IMR-90 (cell line): ENCODE measurements at regions not wholly inside any gene's neighbourhood (a gene's known extent, or its start where the extent isn't known, plus 50 kb on each side); places are given as distances from the start of the nearest gene placed in this dataset.
"Not testable (repeated sequence)": the region's sequence is repeated elsewhere in the genome, so short reads cannot be mapped to it uniquely, and the experiment has no call there.

ENCODE experiments used
- ATAC-seq: fragments of 200-7000 bp; cut with Tn5 transposase; 2 replicates; pipeline ENCODE4 v1.9.1; 2020; ENCODE audit warnings: low read depth, mild to moderate bottlenecking, moderate library complexity
- BruUV-seq: library from RNA; stranded (reverse); fragments of 400-500 nt; replicated peaks from 2 replicates; lab custom pipeline; 2021; lab: Mats Ljungman, UMichigan
- CTCF ChIA-PET: fragments of 300-600 bp; formaldehyde crosslinking; extraction: SDS; loops from one replicate; lab custom pipeline; 2021; ENCODE audit warnings: antibody characterized with exemption; lab: Yijun Ruan, JAX
- POLR2A ChIA-PET: fragments of 300-600 bp; sonication (Branson Sonifier 250); formaldehyde crosslinking; loops from one replicate; lab custom pipeline; 2022; ENCODE audit warnings: antibody characterized with exemption; ENCODE audit not compliant: unreplicated experiment; lab: Charles Lee
- DNase-seq: peaks from one replicate; pipeline ENCODE4 v3.0.0; 2013
- H2AFZ ChIP-seq: replicated peaks from 2 replicates; pipeline ENCODE3; 2013; ENCODE audit warnings: low read length, mild to moderate bottlenecking; ENCODE audit not compliant: poor library complexity
- H2AK5ac ChIP-seq: 2 replicates; pipeline ENCODE4 v1.6.1; 2013; ENCODE audit warnings: low read depth, low read length, inconsistent platforms
- H2AK9ac ChIP-seq: replicated peaks from 2 replicates; pipeline ENCODE3; 2013; ENCODE audit warnings: mild to moderate bottlenecking, low read depth, low read length, moderate library complexity; ENCODE audit not compliant: poor library complexity
- H2BK120ac ChIP-seq: 2 replicates; pipeline ENCODE4 v1.6.1; 2013; ENCODE audit warnings: low read depth, low read length, inconsistent platforms
- H2BK15ac ChIP-seq: 3 replicates; pipeline ENCODE4 v1.6.1; 2013; ENCODE audit warnings: low read depth, low read length, inconsistent platforms
- H2BK20ac ChIP-seq: 2 replicates; pipeline ENCODE4 v1.6.1; 2013; ENCODE audit warnings: low read depth, mild to moderate bottlenecking, inconsistent platforms, low read length, moderate library complexity
- H2BK5ac ChIP-seq: 2 replicates; pipeline ENCODE4 v1.6.1; 2013; ENCODE audit warnings: mild to moderate bottlenecking, low read depth, low read length, inconsistent platforms; ENCODE audit not compliant: poor library complexity, severe bottlenecking
- H3K14ac ChIP-seq: replicated peaks from 2 replicates; pipeline ENCODE4 v1.6.1; 2013; ENCODE audit warnings: low read depth, low read length, inconsistent platforms
- H3K18ac ChIP-seq: 2 replicates; pipeline ENCODE4 v1.6.1; 2013; ENCODE audit warnings: low read depth, low read length, control low read depth
- H3K23ac ChIP-seq: 2 replicates; pipeline ENCODE4 v1.6.1; 2013; ENCODE audit warnings: low read depth, low read length, inconsistent platforms
- H3K27ac ChIP-seq: 2 replicates; pipeline ENCODE4 v1.5.1; 2013; ENCODE audit warnings: mild to moderate bottlenecking, control low read depth, low read length; ENCODE audit not compliant: insufficient read depth
- H3K27me3 ChIP-seq: 2 replicates; pipeline ENCODE4 v1.6.1; 2013; ENCODE audit warnings: low read length; ENCODE audit not compliant: control insufficient read depth, insufficient read depth
- H3K36me3 ChIP-seq: 2 replicates; pipeline ENCODE4 v1.6.1; 2013; ENCODE audit warnings: low read length, mixed read lengths; ENCODE audit not compliant: control insufficient read depth, insufficient read depth
- H3K4ac ChIP-seq: 2 replicates; pipeline ENCODE4 v1.6.1; 2013; ENCODE audit warnings: low read depth, low read length, inconsistent platforms
- H3K4me1 ChIP-seq: 2 replicates; pipeline ENCODE4 v1.6.1; 2013; ENCODE audit warnings: low read length, mixed read lengths; ENCODE audit not compliant: control insufficient read depth, insufficient read depth
- H3K4me2 ChIP-seq: 2 replicates; pipeline ENCODE4 v1.6.1; 2013; ENCODE audit warnings: low read depth, mild to moderate bottlenecking, control low read depth, low read length, moderate library complexity
- H3K4me3 ChIP-seq: 2 replicates; pipeline ENCODE4 v1.5.1; 2013; ENCODE audit warnings: low read depth, mild to moderate bottlenecking, control low read depth, low read length, moderate library complexity; ENCODE audit not compliant: insufficient read depth
- H3K56ac ChIP-seq: 2 replicates; pipeline ENCODE4 v1.6.1; 2013; ENCODE audit warnings: low read length, inconsistent platforms; ENCODE audit not compliant: insufficient read depth; ENCODE audit errors: extremely low read depth
- H3K79me1 ChIP-seq, 2 experiments: 2 replicates each; pipeline ENCODE4 v1.6.1; 2013; ENCODE audit warnings: low read length in 2 of 2, inconsistent platforms in 1 of 2, low read depth in 1 of 2
- H3K9ac ChIP-seq: 2 replicates; pipeline ENCODE4 v1.6.1; 2013; ENCODE audit warnings: low read depth, low read length, control low read depth
- H3K9me1 ChIP-seq: 2 replicates; pipeline ENCODE4 v1.6.1; 2013; ENCODE audit warnings: low read length, inconsistent platforms; ENCODE audit not compliant: insufficient read depth
- H3K9me3 ChIP-seq: 2 replicates; pipeline ENCODE4 v1.6.1; 2013; ENCODE audit warnings: low read length; ENCODE audit not compliant: control insufficient read depth, insufficient read depth
- H4K20me1 ChIP-seq: 2 replicates; pipeline ENCODE4 v1.6.1; 2013; ENCODE audit warnings: low read length, inconsistent platforms; ENCODE audit not compliant: insufficient read depth
- H4K5ac ChIP-seq: 2 replicates; pipeline ENCODE4 v1.6.1; 2013; ENCODE audit warnings: mild to moderate bottlenecking, low read depth, low read length, control low read depth
- H4K8ac ChIP-seq, 2 experiments: 2 replicates each; pipeline ENCODE4 v1.6.1; 2013; ENCODE audit warnings: low read depth in 2 of 2, low read length in 2 of 2, control low read depth in 1 of 2, inconsistent platforms in 1 of 2
- H4K91ac ChIP-seq: 2 replicates; pipeline ENCODE4 v1.6.1; 2013; ENCODE audit warnings: low read depth, low read length, inconsistent platforms; ENCODE audit not compliant: insufficient read depth
- WGBS, 2 experiments: methylation state at CpG; one replicate each; pipeline versions ENCODE4 v1.1.5 to v1.1.7; 2013; ENCODE audit warnings: missing lambda C conversion rate in 2 of 2; ENCODE audit not compliant: insufficient read length in 1 of 2; ENCODE audit errors: extremely low coverage in 2 of 2; 5-methylcytosine and 5-hydroxymethylcytosine counted together
- dilution Hi-C: fragments of 300-500 bp; cut with HindIII; formaldehyde crosslinking; loops from one replicate; pipeline ENCODE4 v1.14.3; 2018; ENCODE audit warnings: low sequenced_read_pairs; ENCODE audit not compliant: unreplicated experiment
- in situ Hi-C: fragments of 300-500 bp; cut with MboI; formaldehyde crosslinking; loops from 3 replicates; pipeline ENCODE4 v1.14.3; 2019; ENCODE audit warnings: low sequenced_read_pairs, inconsistent platforms, mixed read lengths
- intact Hi-C: fragments of 100-400 bp; cut with micrococcal nuclease; formaldehyde crosslinking; loops from 2 replicates; pipeline ENCODE4 v1.10.0; 2022

- DNase-seq, H3K27me3 ChIP-seq, H3K9ac ChIP-seq, H3K56ac ChIP-seq, H3K9me3 ChIP-seq, H3K14ac ChIP-seq, H2BK15ac ChIP-seq, H2AFZ ChIP-seq, intact Hi-C loops, H3K23ac ChIP-seq, H3K4me3 ChIP-seq, POLR2A ChIA-PET, H2AK9ac ChIP-seq, ATAC-seq, H2AK5ac ChIP-seq, H3K36me3 ChIP-seq, dilution Hi-C loops, H2BK120ac ChIP-seq, H2BK5ac ChIP-seq, BruUV-seq, H4K20me1 ChIP-seq, CTCF ChIA-PET, H4K5ac ChIP-seq, H3K18ac ChIP-seq, H4K91ac ChIP-seq, H4K8ac ChIP-seq, H3K4ac ChIP-seq, H3K4me1 ChIP-seq, H3K79me1 ChIP-seq, H2BK20ac ChIP-seq, H3K27ac ChIP-seq, H3K9me1 ChIP-seq, in situ Hi-C loops, H3K4me2 ChIP-seq: not testable (repeated sequence)
- WGBS, 2 experiments = no CpG with 5 or more reads among the region's 3 CpGs
Observed at GRCh38 chr20:26309720-26310119, 613.1 kb upstream of the ZNF337 start.
